ENCODE measurements at regions not wholly inside any gene's neighbourhood (a gene's known extent, or its start where the extent isn't known, plus 50 kb on each side); places are given as distances from the start of the nearest gene placed in this dataset.

DNA sequence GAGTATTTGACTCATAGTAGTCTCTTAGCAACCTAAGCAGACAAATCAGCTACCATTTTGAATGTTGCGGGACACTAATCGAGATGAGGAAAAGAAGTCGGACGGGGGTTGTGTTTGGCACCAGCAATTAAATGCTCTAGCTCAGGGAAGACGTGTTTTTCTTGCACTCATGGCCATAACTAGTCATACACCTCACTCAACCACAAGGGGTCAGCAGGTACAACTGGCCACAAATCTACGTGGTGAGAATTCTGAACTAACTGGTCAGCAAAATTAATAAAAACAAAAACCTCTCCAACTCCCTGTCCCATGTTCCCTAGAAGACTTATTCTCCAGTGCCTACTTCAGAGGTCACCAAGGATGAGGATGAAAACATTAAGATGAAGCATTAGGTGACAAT lies 1467.8 kb downstream of the DPP10 start:
- TF ChIP-seq EZH2 (IDR thresholded peaks at IDR 0.05) (no peak), POLR2AphosphoS5 (IDR thresholded peaks at IDR 0.05; ENCODE audit: borderline replicate concordance, low read depth, low read length) (no peak), FOXP2 (optimal IDR thresholded peaks at IDR 0.05; ENCODE audit: control extremely low read depth, extremely low read length, insufficient read depth) (no peak)

Data from SK-N-MC (cell line).